ENCODE measurements at regions not wholly inside any gene's neighbourhood (a gene's known extent, or its start where the extent isn't known, plus 50 kb on each side); places are given as distances from the start of the nearest gene placed in this dataset.
"Not testable (repeated sequence)": the region's sequence is repeated elsewhere in the genome, so short reads cannot be mapped to it uniquely, and the experiment has no call there.

DNA sequence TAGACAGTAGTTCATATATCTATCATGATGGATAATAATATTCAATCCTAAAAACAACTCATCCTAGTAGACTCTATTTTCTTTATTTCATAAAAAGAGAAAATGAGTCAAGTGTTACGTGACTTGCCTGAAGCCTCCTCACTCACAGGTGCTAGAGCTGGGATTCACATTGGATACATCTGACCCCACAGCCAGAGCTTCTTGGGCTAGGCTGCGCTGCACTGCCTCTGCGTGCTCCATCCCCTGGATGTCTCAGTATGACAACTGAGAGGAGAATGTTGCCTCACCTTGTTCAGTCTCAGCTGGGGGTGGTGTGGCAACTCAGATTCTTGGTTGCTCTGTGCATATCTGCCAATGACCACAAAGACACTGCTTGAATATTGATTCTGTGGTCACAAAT, 286.6 kb downstream of the LIG4 start:
- ChIA-PET CTCF (no interaction called here), POLR2A (no interaction called here)
- H3K27me3 ChIP-seq (replicated peaks; ENCODE audit: control insufficient read depth, insufficient read depth, low read length): no peaks in the 10 kb centered on the region
- Mint-ChIP-seq H3K4me1 (ENCODE audit: low read depth, unreplicated experiment) (no peaks in the 10 kb centered on the region), H3K9me3 (ENCODE audit: unreplicated experiment) (peaks cover 5% of the 10 kb centered on the region), H3K36me3 (ENCODE audit: insufficient read depth, unreplicated experiment) (no peaks in the 10 kb centered on the region), H3K27me3 (ENCODE audit: insufficient read depth, unreplicated experiment) (no peaks in the 10 kb centered on the region), H3K27ac (ENCODE audit: unreplicated experiment) (no peak overlapping the region), H3K4me3 (ENCODE audit: unreplicated experiment) (no peak overlapping the region)
- no peaks in the 10 kb centered on the region for H3K9me3 ChIP-seq
- no peak for DNase-seq
- H3K4me3 ChIP-seq (ENCODE audit: low read depth, low read length): no peak overlapping the region
- H3K4me1 ChIP-seq: no peaks in the 10 kb centered on the region
- TF ChIP-seq, protein P1, sequence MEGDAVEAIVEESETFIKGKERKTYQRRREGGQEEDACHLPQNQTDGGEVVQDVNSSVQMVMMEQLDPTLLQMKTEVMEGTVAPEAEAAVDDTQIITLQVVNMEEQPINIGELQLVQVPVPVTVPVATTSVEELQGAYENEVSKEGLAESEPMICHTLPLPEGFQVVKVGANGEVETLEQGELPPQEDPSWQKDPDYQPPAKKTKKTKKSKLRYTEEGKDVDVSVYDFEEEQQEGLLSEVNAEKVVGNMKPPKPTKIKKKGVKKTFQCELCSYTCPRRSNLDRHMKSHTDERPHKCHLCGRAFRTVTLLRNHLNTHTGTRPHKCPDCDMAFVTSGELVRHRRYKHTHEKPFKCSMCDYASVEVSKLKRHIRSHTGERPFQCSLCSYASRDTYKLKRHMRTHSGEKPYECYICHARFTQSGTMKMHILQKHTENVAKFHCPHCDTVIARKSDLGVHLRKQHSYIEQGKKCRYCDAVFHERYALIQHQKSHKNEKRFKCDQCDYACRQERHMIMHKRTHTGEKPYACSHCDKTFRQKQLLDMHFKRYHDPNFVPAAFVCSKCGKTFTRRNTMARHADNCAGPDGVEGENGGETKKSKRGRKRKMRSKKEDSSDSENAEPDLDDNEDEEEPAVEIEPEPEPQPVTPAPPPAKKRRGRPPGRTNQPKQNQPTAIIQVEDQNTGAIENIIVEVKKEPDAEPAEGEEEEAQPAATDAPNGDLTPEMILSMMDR (IDR thresholded peaks at IDR 0.05; ENCODE audit: insufficient read depth in 1 of 2, low read depth in 1 of 2, low read length in 1 of 2, severe bottlenecking in 1 of 2, unreplicated experiment in 1 of 2): no peak
- BruUV-seq (replicated peaks): no TSS peak
- intact Hi-C loops (cut with micrococcal nuclease; ENCODE audit: unreplicated experiment): no loop called here
- H3K36me3 ChIP-seq (ENCODE audit: control insufficient read depth, insufficient read depth, low read length): no peaks in the 10 kb centered on the region

DNA sequence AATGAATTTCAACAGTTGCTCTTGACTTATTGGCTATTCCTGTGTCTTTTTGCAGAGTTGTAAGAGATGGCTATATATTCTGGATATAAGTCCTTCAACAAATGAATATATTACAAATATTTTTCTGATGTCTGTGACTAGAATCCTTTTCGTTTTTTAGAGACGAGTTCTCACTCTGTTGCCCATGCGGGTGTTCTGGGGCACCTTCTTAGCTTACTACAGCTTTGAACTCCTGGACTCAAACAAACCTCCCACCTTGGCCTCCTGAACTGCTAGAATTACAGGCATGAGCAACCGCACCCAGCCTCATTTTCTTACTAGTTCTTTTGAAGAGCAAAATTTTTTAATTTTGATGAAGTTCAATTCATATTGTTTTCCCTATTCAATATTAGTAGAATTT, 287.8 kb downstream of the LIG4 start:
- H3K27ac Mint-ChIP-seq (ENCODE audit: unreplicated experiment): no peak overlapping the region
- H3K9me3 Mint-ChIP-seq (ENCODE audit: unreplicated experiment): peaks cover 5% of the 10 kb centered on the region
- no peak for DNase-seq
- no peaks in the 10 kb centered on the region for H3K4me1 ChIP-seq
- H3K4me3 ChIP-seq (ENCODE audit: low read depth, low read length): no peak overlapping the region
- H3K27me3 ChIP-seq (replicated peaks; ENCODE audit: control insufficient read depth, insufficient read depth, low read length): no peaks in the 10 kb centered on the region
- POLR2A ChIA-PET: no interaction called here
- H3K9me3 ChIP-seq: no peaks in the 10 kb centered on the region
- CTCF ChIA-PET: no interaction called here
- no peaks in the 10 kb centered on the region for H3K27me3 Mint-ChIP-seq (ENCODE audit: insufficient read depth, unreplicated experiment)
- H3K4me3 Mint-ChIP-seq (ENCODE audit: unreplicated experiment): no peak overlapping the region
- TF ChIP-seq, protein P1 (IDR thresholded peaks at IDR 0.05; ENCODE audit: insufficient read depth in 1 of 2, low read depth in 1 of 2, low read length in 1 of 2, severe bottlenecking in 1 of 2, unreplicated experiment in 1 of 2): no peak
- no peaks in the 10 kb centered on the region for H3K36me3 Mint-ChIP-seq (ENCODE audit: insufficient read depth, unreplicated experiment)
- intact Hi-C loops (cut with micrococcal nuclease; ENCODE audit: unreplicated experiment): no loop called here
- no peaks in the 10 kb centered on the region for H3K36me3 ChIP-seq (ENCODE audit: control insufficient read depth, insufficient read depth, low read length)
- no TSS peak for BruUV-seq (replicated peaks)
- H3K4me1 Mint-ChIP-seq (ENCODE audit: low read depth, unreplicated experiment): no peaks in the 10 kb centered on the region

DNA sequence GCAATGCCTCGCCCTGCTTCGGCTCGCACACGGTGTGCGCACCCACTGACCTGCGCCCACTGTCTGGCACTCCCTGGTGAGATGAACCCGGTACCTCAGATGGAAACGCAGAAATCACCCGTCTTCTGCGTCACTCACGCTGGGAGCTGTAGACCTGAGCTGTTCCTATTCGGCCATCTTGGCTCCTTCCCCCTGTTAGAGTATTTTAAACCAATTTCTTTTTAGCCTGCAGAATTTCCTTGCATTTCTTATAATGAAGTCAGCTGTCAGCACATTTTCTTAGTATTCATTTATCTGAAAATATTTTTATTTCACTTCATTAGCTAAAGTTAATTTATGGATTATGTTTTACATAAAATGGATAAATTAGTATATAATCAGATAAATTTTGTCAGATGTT, 288.8 kb downstream of the LIG4 start:
- H3K27ac Mint-ChIP-seq (ENCODE audit: unreplicated experiment); BruUV-seq (replicated peaks); H3K9me3 ChIP-seq; H3K36me3 Mint-ChIP-seq (ENCODE audit: insufficient read depth, unreplicated experiment); DNase-seq; H3K36me3 ChIP-seq (ENCODE audit: control insufficient read depth, insufficient read depth, low read length); H3K9me3 Mint-ChIP-seq (ENCODE audit: unreplicated experiment); H3K4me3 Mint-ChIP-seq (ENCODE audit: unreplicated experiment); H3K4me1 Mint-ChIP-seq (ENCODE audit: low read depth, unreplicated experiment); CTCF ChIA-PET; POLR2A ChIA-PET; intact Hi-C loops (cut with micrococcal nuclease; ENCODE audit: unreplicated experiment); H3K4me3 ChIP-seq (ENCODE audit: low read depth, low read length); H3K27me3 ChIP-seq (replicated peaks; ENCODE audit: control insufficient read depth, insufficient read depth, low read length); H3K27me3 Mint-ChIP-seq (ENCODE audit: insufficient read depth, unreplicated experiment); H3K4me1 ChIP-seq: not testable (repeated sequence)

DNA sequence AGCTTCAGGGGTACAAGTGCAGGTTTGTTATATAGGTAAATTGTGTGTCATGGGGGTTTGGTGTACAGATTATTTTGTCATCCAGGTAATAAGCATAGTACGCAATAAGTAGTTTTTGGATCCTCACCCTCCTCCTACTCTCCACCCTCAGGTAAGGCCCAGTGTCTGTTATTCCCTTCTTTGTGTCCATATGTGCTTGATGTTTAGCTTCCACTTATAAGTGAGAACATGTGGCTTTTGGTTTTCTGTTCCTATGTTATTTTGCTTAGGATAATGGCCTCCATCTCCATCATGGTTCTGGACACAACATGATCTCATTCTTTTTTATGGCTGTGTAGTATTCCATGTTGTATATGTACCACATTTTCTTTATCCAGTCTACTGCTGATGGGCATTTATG, 298.4 kb downstream of the LIG4 start:
- H3K9me3 ChIP-seq; H3K4me1 ChIP-seq; BruUV-seq (replicated peaks); H3K4me3 Mint-ChIP-seq (ENCODE audit: unreplicated experiment); H3K36me3 Mint-ChIP-seq (ENCODE audit: insufficient read depth, unreplicated experiment); H3K4me3 ChIP-seq (ENCODE audit: low read depth, low read length); H3K9me3 Mint-ChIP-seq (ENCODE audit: unreplicated experiment); H3K36me3 ChIP-seq (ENCODE audit: control insufficient read depth, insufficient read depth, low read length); CTCF ChIA-PET; DNase-seq; H3K27ac Mint-ChIP-seq (ENCODE audit: unreplicated experiment); H3K4me1 Mint-ChIP-seq (ENCODE audit: low read depth, unreplicated experiment); H3K27me3 Mint-ChIP-seq (ENCODE audit: insufficient read depth, unreplicated experiment); intact Hi-C loops (cut with micrococcal nuclease; ENCODE audit: unreplicated experiment); H3K27me3 ChIP-seq (replicated peaks; ENCODE audit: control insufficient read depth, insufficient read depth, low read length); POLR2A ChIA-PET: not testable (repeated sequence)
